ENCODE measurements at regions not wholly inside any gene's neighbourhood (a gene's known extent, or its start where the extent isn't known, plus 50 kb on each side); places are given as distances from the start of the nearest gene placed in this dataset.

- no peaks in the 10 kb centered on the region for H3K36me3 ChIP-seq
- TF ChIP-seq Cebpa-rat (IDR thresholded peaks at IDR 0.05): no peak
- H3K4me1 ChIP-seq: peaks cover 0 to 7% (median 0%) of the 10 kb centered on the region in 10 experiments; a peak in 4 of 20 replicates
- no peaks in the 10 kb centered on the region for H3K9me3 ChIP-seq (replicated peaks in 1 of 11)
- no peak overlapping the region for H3K9ac ChIP-seq
- peaks cover 0 to 8% (median 0%) of the 10 kb centered on the region in 11 experiments; a peak in 4 of 22 replicates for H3K27me3 ChIP-seq
- no peak overlapping the region for H3K4me3 ChIP-seq
- no peak overlapping the region for H3K27ac ChIP-seq
- H4K20me1 ChIP-seq: peaks cover 0 to 30% (median 0%) of the 10 kb centered on the region in 11 experiments; a peak in 7 of 22 replicates
- no peak overlapping the region for H3K4me2 ChIP-seq
Measured at GRCh38 chr22:49237703-49238102, 590.0 kb downstream of the BRD1 start.

GRCh38 chr22:49237279-49237678 lies 590.4 kb downstream of the BRD1 start:
- H3K27ac ChIP-seq: no peak overlapping the region
- H3K9ac ChIP-seq: no peak overlapping the region
- peaks cover 0 to 8% (median 0%) of the 10 kb centered on the region in 11 experiments; a peak in 4 of 22 replicates for H3K27me3 ChIP-seq
- no peak overlapping the region for H3K4me2 ChIP-seq
- H3K4me1 ChIP-seq: peaks cover 0 to 7% (median 0%) of the 10 kb centered on the region in 10 experiments; a peak in 4 of 20 replicates
- peaks cover 0 to 34% (median 0%) of the 10 kb centered on the region in 11 experiments; a peak in 7 of 22 replicates for H4K20me1 ChIP-seq
- H3K9me3 ChIP-seq (replicated peaks in 1 of 11): no peaks in the 10 kb centered on the region
- no peak overlapping the region for H3K4me3 ChIP-seq
- no peaks in the 10 kb centered on the region for H3K36me3 ChIP-seq
- TF ChIP-seq Cebpa-rat (IDR thresholded peaks at IDR 0.05): no peak

GRCh38 chr22:49236541-49237075 lies 591.1 kb downstream of the BRD1 start:
- peaks cover 0 to 7% (median 0%) of the 10 kb centered on the region in 11 experiments; a peak in 4 of 22 replicates for H3K27me3 ChIP-seq

GRCh38 chr22:49235463-49236300 lies 592.0 kb downstream of the BRD1 start:
- peaks cover 0 to 7% (median 0%) of the 10 kb centered on the region in 10 experiments; a peak in 4 of 20 replicates for H3K4me1 ChIP-seq
- no peaks in the 10 kb centered on the region for H3K9me3 ChIP-seq (replicated peaks in 1 of 11)
- H3K36me3 ChIP-seq: no peaks in the 10 kb centered on the region
- H3K4me3 ChIP-seq: no peak overlapping the region
- peaks cover 0 to 44% (median 0%) of the 10 kb centered on the region in 11 experiments; a peak in 7 of 22 replicates for H4K20me1 ChIP-seq
- no peak overlapping the region for H3K9ac ChIP-seq
- peak overlapping the region in 2 of 11 experiments; percentile 6 to 28; a peak in 5 of 22 replicates for H3K4me2 ChIP-seq
- TF ChIP-seq Cebpa-rat (IDR thresholded peaks at IDR 0.05): no peak
- no peak overlapping the region for H3K27ac ChIP-seq
- no peaks in the 10 kb centered on the region; a peak in 3 of 22 replicates for H3K27me3 ChIP-seq

More at GRCh38 chr22:49236541-49237075, 591.1 kb downstream of the BRD1 start:
- Histone ChIP-seq H3K27ac (no peak overlapping the region), H4K20me1 (peaks cover 0 to 40% (median 0%) of the 10 kb centered on the region in 11 experiments; a peak in 7 of 22 replicates), H3K4me2 (no peak overlapping the region), H3K36me3 (no peaks in the 10 kb centered on the region), H3K4me3 (no peak overlapping the region), H3K4me1 (peaks cover 0 to 7% (median 0%) of the 10 kb centered on the region in 10 experiments; a peak in 4 of 20 replicates), H3K9ac (no peak overlapping the region), H3K9me3 (replicated peaks in 1 of 11) (no peaks in the 10 kb centered on the region)
- TF ChIP-seq Cebpa-rat (IDR thresholded peaks at IDR 0.05): no peak

- no peak overlapping the region for H3K27ac ChIP-seq
- no peak overlapping the region for H3K4me2 ChIP-seq
- H3K9ac ChIP-seq: no peak overlapping the region
- H3K9me3 ChIP-seq (replicated peaks in 1 of 11): no peaks in the 10 kb centered on the region
- no peak for TF ChIP-seq Cebpa-rat (IDR thresholded peaks at IDR 0.05)
- H3K27me3 ChIP-seq: no peaks in the 10 kb centered on the region; a peak in 2 of 22 replicates
- H4K20me1 ChIP-seq: peaks cover 0 to 50% (median 0%) of the 10 kb centered on the region in 11 experiments; a peak in 7 of 22 replicates
- H3K4me1 ChIP-seq: peaks cover 0 to 7% (median 0%) of the 10 kb centered on the region in 10 experiments; a peak in 4 of 20 replicates
- no peak overlapping the region for H3K4me3 ChIP-seq
- H3K36me3 ChIP-seq: no peaks in the 10 kb centered on the region
Measured at GRCh38 chr22:49234459-49234858, 593.2 kb downstream of the BRD1 start.

- Histone ChIP-seq H3K4me1 (peaks cover 0 to 7% (median 0%) of the 10 kb centered on the region in 10 experiments; a peak in 4 of 20 replicates), H3K4me2 (no peak overlapping the region), H3K27me3 (no peaks in the 10 kb centered on the region; a peak in 2 of 22 replicates), H3K4me3 (no peak overlapping the region), H4K20me1 (peaks cover 0 to 49% (median 0%) of the 10 kb centered on the region in 11 experiments; a peak in 7 of 22 replicates), H3K36me3 (no peaks in the 10 kb centered on the region), H3K9me3 (replicated peaks in 1 of 11) (no peaks in the 10 kb centered on the region), H3K27ac (no peak overlapping the region), H3K9ac (no peak overlapping the region)
- TF ChIP-seq Cebpa-rat (IDR thresholded peaks at IDR 0.05): no peak
Measured at GRCh38 chr22:49233507-49234100, 594.1 kb downstream of the BRD1 start.

- no peak overlapping the region for H3K27ac ChIP-seq
- H3K9ac ChIP-seq: no peak overlapping the region
- no peaks in the 10 kb centered on the region for H3K9me3 ChIP-seq (replicated peaks in 1 of 11)
- H3K36me3 ChIP-seq: no peaks in the 10 kb centered on the region
- H3K27me3 ChIP-seq: no peaks in the 10 kb centered on the region
- H3K4me3 ChIP-seq: no peak overlapping the region
- no peak overlapping the region for H3K4me2 ChIP-seq
- peaks cover 0 to 7% (median 0%) of the 10 kb centered on the region in 10 experiments; a peak in 4 of 20 replicates for H3K4me1 ChIP-seq
- TF ChIP-seq Cebpa-rat (IDR thresholded peaks at IDR 0.05): no peak
- H4K20me1 ChIP-seq: peaks cover 0 to 47% (median 0%) of the 10 kb centered on the region in 11 experiments; a peak in 7 of 22 replicates
Measured at GRCh38 chr22:49232319-49233067, 595.2 kb downstream of the BRD1 start.

GRCh38 chr22:49230194-49230577 lies 597.5 kb downstream of the BRD1 start:
- Histone ChIP-seq H3K4me2 (no peak overlapping the region), H3K27me3 (no peaks in the 10 kb centered on the region), H4K20me1 (peaks cover 0 to 39% (median 0%) of the 10 kb centered on the region in 11 experiments; a peak in 7 of 22 replicates), H3K9me3 (replicated peaks in 1 of 11) (no peaks in the 10 kb centered on the region), H3K27ac (no peak overlapping the region), H3K4me3 (no peak overlapping the region), H3K9ac (no peak overlapping the region), H3K4me1 (no peaks in the 10 kb centered on the region), H3K36me3 (no peaks in the 10 kb centered on the region)
- TF ChIP-seq Cebpa-rat (IDR thresholded peaks at IDR 0.05): no peak
